ENCODE measurements at regions not wholly inside any gene's neighbourhood (a gene's known extent, or its start where the extent isn't known, plus 50 kb on each side); places are given as distances from the start of the nearest gene placed in this dataset.

- no peak overlapping the region for H3K27ac ChIP-seq (ENCODE audit: low read length)
- H3F3A ChIP-seq (ENCODE audit: insufficient read depth, low read length, poor library complexity, severe bottlenecking): peaks cover 15% of the 10 kb centered on the region
- H3K27me3 ChIP-seq (ENCODE audit: insufficient read depth, low read depth, low read length): no peaks in the 10 kb centered on the region
- TF ChIP-seq POLR2AphosphoS5 (IDR thresholded peaks at IDR 0.05) (no peak), REST (IDR thresholded peaks at IDR 0.05; ENCODE audit: borderline replicate concordance) (no peak), TAF1 (IDR thresholded peaks at IDR 0.05; ENCODE audit: low read depth) (no peak), RAD21 (conservative IDR thresholded peaks at IDR 0.05) (no peak), SMC3 (conservative IDR thresholded peaks at IDR 0.05; ENCODE audit: poor library complexity) (no peak), EZH2 (IDR thresholded peaks at IDR 0.05; ENCODE audit: borderline replicate concordance, insufficient read depth, low read length, poor library complexity, severe bottlenecking) (no peak), EP300 (conservative IDR thresholded peaks at IDR 0.05; ENCODE audit: poor library complexity, severe bottlenecking) (no peak), MXI1 (conservative IDR thresholded peaks at IDR 0.05; ENCODE audit: poor library complexity, severe bottlenecking) (no peak)
- TF ChIP-seq, protein P1, sequence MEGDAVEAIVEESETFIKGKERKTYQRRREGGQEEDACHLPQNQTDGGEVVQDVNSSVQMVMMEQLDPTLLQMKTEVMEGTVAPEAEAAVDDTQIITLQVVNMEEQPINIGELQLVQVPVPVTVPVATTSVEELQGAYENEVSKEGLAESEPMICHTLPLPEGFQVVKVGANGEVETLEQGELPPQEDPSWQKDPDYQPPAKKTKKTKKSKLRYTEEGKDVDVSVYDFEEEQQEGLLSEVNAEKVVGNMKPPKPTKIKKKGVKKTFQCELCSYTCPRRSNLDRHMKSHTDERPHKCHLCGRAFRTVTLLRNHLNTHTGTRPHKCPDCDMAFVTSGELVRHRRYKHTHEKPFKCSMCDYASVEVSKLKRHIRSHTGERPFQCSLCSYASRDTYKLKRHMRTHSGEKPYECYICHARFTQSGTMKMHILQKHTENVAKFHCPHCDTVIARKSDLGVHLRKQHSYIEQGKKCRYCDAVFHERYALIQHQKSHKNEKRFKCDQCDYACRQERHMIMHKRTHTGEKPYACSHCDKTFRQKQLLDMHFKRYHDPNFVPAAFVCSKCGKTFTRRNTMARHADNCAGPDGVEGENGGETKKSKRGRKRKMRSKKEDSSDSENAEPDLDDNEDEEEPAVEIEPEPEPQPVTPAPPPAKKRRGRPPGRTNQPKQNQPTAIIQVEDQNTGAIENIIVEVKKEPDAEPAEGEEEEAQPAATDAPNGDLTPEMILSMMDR (IDR thresholded peaks at IDR 0.05; ENCODE audit: poor library complexity, severe bottlenecking): no peak
- no peaks in the 10 kb centered on the region for H3K36me3 ChIP-seq (ENCODE audit: insufficient read depth, low read length)
- H3K9me2 ChIP-seq (ENCODE audit: insufficient read depth, low read length): no peaks in the 10 kb centered on the region
- H3K4me2 ChIP-seq (ENCODE audit: low read length): peak overlapping the region; percentile 50
- H2AFZ ChIP-seq (ENCODE audit: low read depth, low read length): no peak overlapping the region
- peak overlapping the region; percentile 73 for H3K4me3 ChIP-seq (ENCODE audit: low read length)
- peaks cover 3% of the 10 kb centered on the region for H4K20me1 ChIP-seq (ENCODE audit: insufficient read depth)
- no peak overlapping the region for H3K9ac ChIP-seq (ENCODE audit: low read length)
- H3K79me2 ChIP-seq (replicated peaks; ENCODE audit: insufficient read depth, low read length): no peaks in the 10 kb centered on the region
- H3K9me3 ChIP-seq (ENCODE audit: low read length): no peaks in the 10 kb centered on the region
Measured at GRCh38 chr6:26185004-26185403, 97.8 kb downstream of the HFE start.

DNA sequence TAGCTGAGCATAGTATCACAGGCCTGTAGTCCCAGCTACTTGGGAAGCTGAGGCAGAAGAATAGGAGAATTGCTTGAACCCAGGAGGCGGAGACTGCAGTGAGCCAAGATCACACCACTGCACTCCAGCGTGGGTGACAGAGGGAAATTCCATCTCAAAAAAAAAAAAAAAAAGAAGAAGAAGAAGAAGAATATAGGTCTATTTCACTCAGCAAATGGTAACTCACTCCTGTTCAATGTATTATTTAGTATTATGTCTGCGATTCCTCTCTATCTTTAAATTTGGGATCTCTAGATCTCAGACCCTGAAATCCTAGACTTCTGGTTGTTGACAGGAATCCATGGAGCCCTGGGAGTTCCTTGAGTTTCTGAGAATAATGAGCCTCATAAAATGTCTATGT, 98.6 kb downstream of the HFE start:
- no peak overlapping the region for H3K4me3 ChIP-seq (ENCODE audit: low read length)
- H3F3A ChIP-seq (ENCODE audit: insufficient read depth, low read length, poor library complexity, severe bottlenecking): peaks cover 15% of the 10 kb centered on the region
- H3K9ac ChIP-seq (ENCODE audit: low read length): no peak overlapping the region
- H3K79me2 ChIP-seq (replicated peaks; ENCODE audit: insufficient read depth, low read length): no peaks in the 10 kb centered on the region
- H4K20me1 ChIP-seq (ENCODE audit: insufficient read depth): peaks cover 3% of the 10 kb centered on the region
- no peaks in the 10 kb centered on the region for H3K9me2 ChIP-seq (ENCODE audit: insufficient read depth, low read length)
- TF ChIP-seq SMC3 (conservative IDR thresholded peaks at IDR 0.05; ENCODE audit: poor library complexity) (no peak), EP300 (conservative IDR thresholded peaks at IDR 0.05; ENCODE audit: poor library complexity, severe bottlenecking) (no peak)
- H3K27ac ChIP-seq (ENCODE audit: low read length): no peak overlapping the region
- no peaks in the 10 kb centered on the region for H3K27me3 ChIP-seq (ENCODE audit: insufficient read depth, low read depth, low read length)
- no peak overlapping the region for H3K4me2 ChIP-seq (ENCODE audit: low read length)
- H2AFZ ChIP-seq (ENCODE audit: low read depth, low read length): no peak overlapping the region
- no peaks in the 10 kb centered on the region for H3K36me3 ChIP-seq (ENCODE audit: insufficient read depth, low read length)
- no peaks in the 10 kb centered on the region for H3K9me3 ChIP-seq (ENCODE audit: low read length)

- peaks cover 15% of the 10 kb centered on the region for H3F3A ChIP-seq (ENCODE audit: insufficient read depth, low read length, poor library complexity, severe bottlenecking)
- peaks cover 3% of the 10 kb centered on the region for H4K20me1 ChIP-seq (ENCODE audit: insufficient read depth)
- TF ChIP-seq TAF1 (IDR thresholded peaks at IDR 0.05; ENCODE audit: low read depth) (no peak), POLR2AphosphoS5 (IDR thresholded peaks at IDR 0.05) (no peak), EZH2 (IDR thresholded peaks at IDR 0.05; ENCODE audit: borderline replicate concordance, insufficient read depth, low read length, poor library complexity, severe bottlenecking) (no peak), SMC3 (conservative IDR thresholded peaks at IDR 0.05; ENCODE audit: poor library complexity) (no peak), MXI1 (conservative IDR thresholded peaks at IDR 0.05; ENCODE audit: poor library complexity, severe bottlenecking) (no peak), REST (IDR thresholded peaks at IDR 0.05; ENCODE audit: borderline replicate concordance) (no peak), EP300 (conservative IDR thresholded peaks at IDR 0.05; ENCODE audit: poor library complexity, severe bottlenecking) (no peak), RAD21 (conservative IDR thresholded peaks at IDR 0.05) (no peak)
- TF ChIP-seq, protein P1 (IDR thresholded peaks at IDR 0.05; ENCODE audit: poor library complexity, severe bottlenecking): no peak
- H3K9ac ChIP-seq (ENCODE audit: low read length): no peak overlapping the region
- no peaks in the 10 kb centered on the region for H3K9me2 ChIP-seq (ENCODE audit: insufficient read depth, low read length)
- no peak overlapping the region for H2AFZ ChIP-seq (ENCODE audit: low read depth, low read length)
- no peaks in the 10 kb centered on the region for H3K36me3 ChIP-seq (ENCODE audit: insufficient read depth, low read length)
- peak overlapping the region; percentile 84 for H3K4me3 ChIP-seq (ENCODE audit: low read length)
- no peaks in the 10 kb centered on the region for H3K9me3 ChIP-seq (ENCODE audit: low read length)
- H3K27ac ChIP-seq (ENCODE audit: low read length): no peak overlapping the region
- no peaks in the 10 kb centered on the region for H3K27me3 ChIP-seq (ENCODE audit: insufficient read depth, low read depth, low read length)
- peak overlapping the region; percentile 98 for H3K4me2 ChIP-seq (ENCODE audit: low read length)
- no peaks in the 10 kb centered on the region for H3K79me2 ChIP-seq (replicated peaks; ENCODE audit: insufficient read depth, low read length)
Measured at GRCh38 chr6:26186652-26187051, 99.4 kb downstream of the HFE start.
